Activated CD4-positive, alpha-beta T cell treated with anti-CD3 and anti-CD28 coated beads, Interleukin-2, amount 50 U/mL, for 1 hour (primary cell): ENCODE measurements at regions not wholly inside any gene's neighbourhood (a gene's known extent, or its start where the extent isn't known, plus 50 kb on each side); places are given as distances from the start of the nearest gene placed in this dataset.

Source experiments
- DNase-seq: peaks from one replicate; pipeline ENCODE4 v3.0.0-alpha.2; 2020

DNA sequence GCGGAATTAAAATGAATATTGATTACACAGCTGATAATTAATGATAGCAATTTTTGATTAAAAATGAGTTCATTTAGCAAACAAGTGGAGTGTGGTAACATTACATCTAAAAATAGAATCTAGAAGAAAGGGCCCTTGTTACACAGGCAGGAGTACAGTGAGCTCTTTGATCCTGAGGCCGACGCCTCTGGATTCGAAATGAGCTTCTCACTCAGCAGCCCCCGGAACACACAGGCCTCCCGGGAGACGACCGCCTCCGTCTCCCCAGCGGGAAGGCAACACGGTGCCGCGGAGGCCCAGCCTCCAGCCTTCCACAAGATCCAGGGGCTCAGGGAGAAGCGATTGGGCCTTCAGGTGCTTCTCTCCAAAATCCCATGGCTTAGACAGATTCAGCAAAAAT, 379.1 kb downstream of the BRD1 start:
- no peak for DNase-seq

DNA sequence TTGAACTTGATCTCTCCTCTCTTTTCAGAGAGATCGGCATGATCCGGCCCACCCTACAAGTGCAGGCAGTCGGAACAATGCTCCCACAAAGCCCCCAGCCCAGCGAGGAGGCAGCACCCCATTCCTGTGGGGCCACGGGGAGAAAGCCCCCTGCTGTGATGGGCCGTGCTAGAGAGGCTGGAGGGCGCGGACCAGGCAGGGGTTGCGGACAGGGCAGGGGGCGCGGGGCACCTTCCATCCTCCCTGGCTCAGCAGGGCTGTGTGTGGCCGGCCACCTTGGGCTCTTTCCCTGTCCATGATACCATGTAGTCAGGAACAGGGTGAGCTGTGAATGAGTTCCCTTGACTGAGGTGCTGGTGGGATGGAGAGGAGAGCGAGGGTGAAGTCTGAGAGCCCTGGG, 379.8 kb downstream of the BRD1 start:
- no peak for DNase-seq

DNA sequence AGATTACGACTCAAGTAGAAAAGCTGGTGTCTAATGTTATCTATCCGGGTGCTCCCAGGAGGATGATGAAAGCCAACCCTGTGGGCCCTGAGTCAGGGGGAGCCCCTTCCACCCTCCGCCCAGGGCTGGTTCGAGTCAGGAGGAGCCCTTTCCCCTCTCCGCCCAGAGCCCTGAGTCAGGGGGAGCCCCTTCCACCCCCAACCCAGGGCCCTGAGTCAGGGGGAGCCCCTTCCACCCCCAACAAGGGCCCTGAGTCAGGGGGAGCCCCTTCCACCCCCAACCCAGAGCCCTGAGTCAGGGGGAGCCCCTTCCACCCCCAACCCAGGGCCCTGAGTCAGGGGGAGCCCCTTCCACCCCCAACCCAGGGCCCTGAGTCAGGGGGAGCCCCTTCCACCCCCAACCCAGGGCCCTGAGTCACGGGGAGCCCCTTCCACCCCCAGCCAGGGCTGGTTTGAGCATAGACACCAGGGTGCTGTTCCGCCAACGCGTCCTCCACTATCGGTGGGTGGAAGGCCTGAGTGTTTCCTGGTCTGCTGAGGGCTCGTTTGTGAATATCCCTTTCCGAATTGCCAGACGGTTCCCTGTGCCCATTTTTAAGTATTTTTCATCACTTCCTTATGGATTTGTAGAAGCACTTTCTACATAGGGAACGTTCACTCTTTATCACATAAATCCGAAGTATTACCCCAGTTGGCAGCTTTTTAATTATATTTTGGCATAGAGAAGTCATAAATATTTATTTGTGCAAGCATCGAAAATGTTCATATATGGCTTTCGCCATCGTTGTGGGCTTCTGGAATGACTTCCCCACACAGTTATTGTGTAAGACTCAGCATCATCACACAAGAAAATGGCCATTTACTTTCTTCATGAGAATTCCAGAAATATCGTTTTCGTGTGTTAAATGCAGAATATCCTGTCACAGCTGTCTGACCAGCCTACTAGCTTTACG, 380.6 kb downstream of the BRD1 start:
- no peak for DNase-seq

DNA sequence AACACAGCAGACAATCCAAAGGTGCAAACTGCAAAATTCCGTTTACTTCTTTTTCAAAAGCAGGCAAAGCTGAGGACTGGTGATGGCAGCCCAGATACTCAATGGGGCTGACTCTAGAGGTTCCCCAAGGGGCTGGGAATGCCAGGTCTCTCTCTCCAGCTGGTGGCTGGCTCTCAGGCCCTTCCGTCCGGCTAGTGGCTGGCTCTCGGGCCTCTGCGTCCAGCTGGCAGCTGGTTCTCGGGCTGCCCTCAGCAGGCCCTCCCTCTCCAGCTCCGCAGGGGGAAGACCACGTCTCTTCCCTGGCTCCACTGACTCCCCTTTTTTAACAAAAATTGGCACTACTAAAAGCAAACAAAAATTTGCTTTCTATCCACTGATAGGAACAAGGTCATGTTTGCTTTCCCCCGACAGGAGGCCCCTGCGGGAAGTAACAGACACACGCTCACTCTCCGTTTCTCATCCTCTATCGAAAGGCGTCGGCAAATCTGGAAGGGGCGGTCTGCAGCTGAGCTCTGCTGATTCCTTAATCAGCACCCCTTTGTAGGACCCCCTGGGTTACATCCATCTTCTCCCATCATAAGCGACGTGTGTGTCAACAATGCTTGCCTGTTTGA, 381.4 kb downstream of the BRD1 start:
- no peak for DNase-seq

GRCh38 chr22:49444781-49445180, 382.9 kb downstream of the BRD1 start:
- no peak for DNase-seq

DNA sequence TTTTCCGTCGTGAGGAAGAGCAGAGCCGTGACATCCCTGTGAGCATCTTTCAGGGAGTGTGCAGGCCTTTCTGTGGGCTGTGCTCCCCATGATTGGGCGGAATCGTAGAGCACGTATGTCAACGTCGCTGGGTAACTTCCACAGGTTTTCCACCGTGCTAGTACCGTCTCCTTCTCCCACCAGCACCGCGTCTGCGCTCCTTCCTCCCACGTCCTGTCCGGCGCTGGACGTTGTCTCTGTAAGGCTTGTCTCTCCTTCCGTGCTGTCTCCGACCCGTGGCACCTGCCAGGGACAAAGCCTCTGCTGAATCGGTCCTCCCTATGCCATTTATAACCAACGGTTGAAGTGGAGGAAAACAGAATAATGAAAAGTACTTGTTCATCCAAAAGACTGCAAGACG, 386.7 kb downstream of the BRD1 start:
- DNase-seq: no peak

GRCh38 chr22:49439373-49439772, 388.3 kb downstream of the BRD1 start:
- no peak for DNase-seq

GRCh38 chr22:49437956-49438355, 389.7 kb downstream of the BRD1 start:
- DNase-seq: no peak

- DNase-seq: no peak
Observed at GRCh38 chr22:49437356-49437755, 390.3 kb downstream of the BRD1 start.

- DNase-seq: no peak
Observed at GRCh38 chr22:49436056-49436455, 391.6 kb downstream of the BRD1 start.

GRCh38 chr22:49435596-49435995, 392.1 kb downstream of the BRD1 start:
- no peak for DNase-seq

DNA sequence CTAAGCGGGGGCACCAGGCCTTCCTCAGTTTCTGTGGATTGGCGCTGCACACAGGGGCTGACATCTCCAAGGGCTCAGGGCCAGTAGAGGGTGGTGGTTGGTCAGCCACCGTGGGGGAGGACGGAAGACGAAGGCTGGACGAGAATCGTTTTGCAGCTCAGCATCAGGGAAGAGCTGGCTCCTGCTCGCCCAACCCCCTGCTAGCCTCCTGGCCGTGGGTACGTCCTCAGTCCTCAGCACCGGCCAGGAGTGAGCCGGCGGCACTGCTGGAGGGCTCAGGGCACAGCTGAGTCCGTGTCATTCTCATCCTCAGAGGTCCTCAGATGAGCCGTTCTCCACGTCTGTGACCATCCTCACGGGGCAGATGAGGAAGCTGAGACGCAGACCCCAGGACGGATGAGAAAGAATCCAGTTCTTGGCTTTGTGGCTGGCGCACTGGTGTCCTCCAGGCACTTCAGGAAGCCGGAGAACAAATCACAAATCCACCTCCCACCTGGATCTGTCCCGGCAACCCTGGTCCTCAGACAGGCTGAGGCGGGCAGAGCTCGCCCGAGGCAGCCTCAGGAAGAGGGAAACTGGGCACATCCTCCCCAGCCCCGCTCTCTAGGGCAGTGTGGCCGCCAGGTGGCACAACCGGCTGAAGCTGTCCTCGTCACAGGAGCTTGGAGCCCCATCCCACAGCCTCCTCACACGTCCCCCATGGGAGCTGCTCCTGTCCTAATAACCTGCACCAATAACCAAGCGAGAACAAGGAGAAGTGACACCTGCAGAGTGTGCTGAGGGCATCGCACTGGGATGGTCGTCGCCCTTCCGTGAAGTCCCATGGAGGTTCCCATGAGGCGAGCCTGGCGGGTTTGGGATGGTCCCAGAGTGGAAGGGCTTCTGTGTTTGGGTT, 393.7 kb downstream of the BRD1 start:
- no peak for DNase-seq

- DNase-seq: no peak
Observed at GRCh38 chr22:49432897-49433443, 394.7 kb downstream of the BRD1 start.

DNA sequence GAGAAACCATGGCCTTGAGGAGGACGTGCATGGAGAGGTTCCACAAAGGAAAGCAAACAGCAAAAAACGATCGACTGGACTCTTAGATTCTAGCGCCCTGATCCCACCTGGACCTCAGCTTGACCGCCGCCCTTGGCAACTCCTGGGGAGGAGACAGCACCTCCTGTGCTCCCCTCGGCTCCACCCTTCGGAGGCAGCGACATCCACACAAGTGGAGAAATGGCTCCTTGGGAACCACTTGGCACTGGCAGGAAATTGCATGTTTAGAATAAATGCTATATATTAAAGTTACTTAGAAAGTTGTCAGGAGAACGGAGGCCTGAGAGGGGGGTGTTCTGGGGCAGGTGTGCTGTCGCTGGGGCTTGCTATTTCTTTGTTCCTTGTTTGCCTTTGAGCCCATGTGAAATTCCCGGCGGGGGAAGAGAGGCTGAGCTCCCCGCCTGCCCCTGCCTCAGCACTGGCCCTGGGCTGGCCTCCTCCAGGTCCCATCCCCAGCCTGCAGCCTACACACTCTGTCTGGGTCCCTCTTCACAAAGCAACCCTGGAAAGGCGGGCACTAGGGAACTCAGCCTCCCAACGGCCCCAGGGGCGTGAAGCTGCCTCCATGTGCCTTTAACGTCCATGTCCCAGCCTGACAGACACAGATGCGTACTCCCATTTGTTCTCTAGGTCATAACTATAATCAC, 395.3 kb downstream of the BRD1 start:
- no peak for DNase-seq

DNA sequence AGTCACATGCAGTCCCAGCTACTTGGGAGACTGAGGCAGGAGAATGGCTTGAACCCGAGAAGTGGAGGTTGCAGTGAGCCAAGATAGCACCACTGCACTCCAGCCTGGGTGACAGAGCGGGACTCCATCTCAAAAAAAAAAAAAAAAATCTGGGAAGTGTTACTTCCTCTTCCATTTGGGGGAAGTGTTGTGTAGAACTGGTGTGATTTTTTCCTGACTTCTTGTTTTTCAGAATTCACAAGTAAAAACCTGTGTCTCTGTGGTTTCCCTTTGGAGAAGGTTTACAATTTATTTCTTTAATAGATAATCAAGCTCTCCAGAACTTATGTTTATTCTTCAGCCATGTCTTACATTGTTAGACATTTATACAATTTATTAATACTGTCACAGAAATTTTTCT, 396.1 kb downstream of the BRD1 start:
- DNase-seq: no peak

DNA sequence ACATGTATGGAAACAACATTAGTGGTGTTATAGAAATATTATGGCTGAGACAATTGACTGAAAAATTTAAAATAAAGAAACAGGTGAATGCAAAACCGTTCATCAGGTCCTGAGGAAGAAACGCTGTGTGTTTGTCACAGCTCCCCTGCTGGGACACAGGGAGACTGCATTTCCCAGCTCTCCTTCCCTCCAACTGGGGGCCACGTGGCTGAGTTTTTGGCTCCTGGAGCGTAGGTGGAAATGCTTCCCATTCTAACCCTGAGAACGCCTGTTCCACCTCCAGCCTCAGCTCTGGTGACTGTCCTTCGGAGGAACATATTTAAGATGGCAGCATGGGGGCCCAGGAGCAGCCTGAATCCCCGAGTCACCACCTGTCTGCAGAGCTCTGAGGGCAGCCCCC, 398.6 kb downstream of the BRD1 start:
- DNase-seq: no peak

DNA sequence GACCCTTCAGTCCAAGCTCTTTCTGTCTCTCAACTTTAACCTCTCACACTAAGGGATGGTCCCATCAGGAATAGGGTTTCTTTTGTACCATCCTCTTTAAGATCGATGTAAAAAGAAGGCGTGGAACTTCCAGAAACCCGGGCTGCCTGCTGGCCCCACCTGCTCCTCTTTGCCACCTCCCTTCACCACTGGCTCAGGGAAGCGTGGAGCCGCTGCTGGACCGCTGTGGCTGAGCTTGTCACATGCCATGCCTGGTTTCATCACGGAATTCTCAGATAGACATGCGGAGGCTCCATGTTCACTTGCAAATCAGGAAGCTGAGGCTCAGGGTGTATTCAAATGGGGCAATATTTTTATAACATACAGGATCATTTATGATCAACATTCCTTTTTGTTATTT, 399.7 kb downstream of the BRD1 start:
- DNase-seq: no peak

DNA sequence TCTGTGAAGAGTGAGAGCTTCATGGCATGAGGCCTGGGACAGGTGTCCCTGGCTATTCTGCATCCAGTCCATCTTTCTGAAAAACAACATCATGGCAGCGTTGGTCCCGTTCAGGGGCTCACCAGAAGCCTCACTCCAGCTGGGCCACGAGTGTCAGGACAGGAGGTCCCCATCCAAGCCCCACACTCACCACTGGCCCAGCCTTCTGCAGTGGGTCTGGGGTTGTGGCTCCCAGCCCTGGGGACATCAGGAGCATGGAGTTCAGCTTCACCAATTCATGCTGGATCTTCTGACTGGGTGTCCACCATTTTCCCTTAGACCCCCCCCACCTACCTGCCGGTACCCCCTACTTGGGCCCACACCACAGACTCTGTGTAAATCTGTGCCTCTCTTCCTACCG, 400.3 kb downstream of the BRD1 start:
- DNase-seq: no peak

GRCh38 chr22:49426618-49427266, 400.9 kb downstream of the BRD1 start:
- no peak for DNase-seq

DNA sequence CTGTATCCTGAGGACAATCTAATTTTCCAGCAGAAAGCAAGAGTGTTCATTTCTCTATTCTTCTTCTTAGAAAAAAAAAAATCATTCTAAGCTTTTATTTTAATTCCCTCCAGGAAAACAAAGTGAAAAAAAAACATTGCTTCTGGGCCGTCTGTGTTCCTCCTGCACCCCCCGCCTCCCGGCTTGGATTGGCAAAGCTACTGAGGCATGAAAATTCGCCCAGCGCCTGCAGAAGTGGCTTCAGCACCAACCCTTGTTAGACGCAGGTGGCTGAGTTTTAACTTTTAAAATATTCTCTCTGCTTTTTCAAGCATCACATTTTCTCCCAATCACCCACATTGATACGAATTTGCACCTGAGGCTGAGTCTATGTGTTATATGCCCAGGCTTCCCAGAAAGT, 401.6 kb downstream of the BRD1 start:
- no peak for DNase-seq

DNA sequence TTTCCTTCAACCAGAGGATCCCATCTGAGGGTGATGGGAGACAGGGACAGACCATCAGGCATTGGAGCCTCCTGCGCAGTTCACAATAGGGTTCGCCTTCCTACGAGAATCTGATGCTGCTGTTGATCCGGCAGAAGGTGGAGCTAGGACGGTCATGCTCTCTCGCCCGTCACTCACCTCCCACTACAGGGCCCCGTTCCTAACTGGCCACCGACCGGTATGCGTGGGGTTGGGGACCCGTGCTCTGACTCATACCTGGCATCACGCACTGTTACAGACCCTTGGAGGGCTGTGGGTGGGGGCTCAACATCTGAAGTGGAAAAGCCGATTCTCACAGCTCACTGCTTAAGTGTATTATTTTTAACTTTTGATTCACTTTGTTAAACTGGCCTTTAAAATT, 402.3 kb downstream of the BRD1 start:
- DNase-seq: no peak

DNA sequence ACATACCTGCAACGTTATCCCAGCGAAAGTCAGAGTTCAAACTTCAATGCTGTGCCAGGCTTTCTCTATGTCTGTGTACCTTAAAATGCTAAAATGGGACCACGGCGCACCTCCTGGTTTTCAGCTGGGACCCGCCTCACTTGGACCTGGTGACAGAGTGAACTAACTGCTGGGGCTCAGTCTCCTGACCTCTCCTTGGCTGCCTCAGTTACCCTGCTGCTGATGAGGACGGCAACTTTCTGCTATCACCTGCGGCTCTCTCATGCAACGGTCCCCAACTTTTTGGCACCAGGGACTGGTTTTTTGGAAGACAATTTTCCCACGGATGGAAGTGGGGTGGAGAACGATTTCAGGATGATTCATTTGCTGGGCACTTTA, 402.8 kb downstream of the BRD1 start:
- no peak for DNase-seq
